Natural killer cell (primary cell): ENCODE measurements at regions not wholly inside any gene's neighbourhood (a gene's known extent, or its start where the extent isn't known, plus 50 kb on each side); places are given as distances from the start of the nearest gene placed in this dataset.

Source experiments
- ATAC-seq, 3 donors: fragments of 150-1000 bp in 2 of 3; fragments of 200-7000 bp in 1 of 3; cut with Tn5 transposase; 1 replicate in 1 of 3; 2 replicates in 2 of 3; pipeline ENCODE4 v1.10.0; 2021; ENCODE audit warnings: mild to moderate bottlenecking in 2 of 3, moderate library complexity in 2 of 3
- DNase-seq, 2 donors: peaks; one replicate each; pipeline versions ENCODE4 v3.0.0 to v3.0.0-alpha.2; 2013 to 2021; ENCODE audit warnings: mixed read lengths in 1 of 2
- H3K27ac ChIP-seq: one replicate; pipeline ENCODE4 v1.5.1; 2013; ENCODE audit warnings: mild to moderate bottlenecking, low read length
- H3K27me3 ChIP-seq: one replicate; pipeline ENCODE4 v1.6.1; 2013; ENCODE audit warnings: low read length; ENCODE audit not compliant: control insufficient read depth, insufficient read depth
- H3K36me3 ChIP-seq: one replicate; pipeline ENCODE4 v1.6.1; 2013; ENCODE audit warnings: low read length; ENCODE audit not compliant: control insufficient read depth, insufficient read depth
- H3K4me1 ChIP-seq: one replicate; pipeline ENCODE4 v1.6.1; 2013; ENCODE audit warnings: low read length; ENCODE audit not compliant: control insufficient read depth, insufficient read depth
- H3K4me3 ChIP-seq: one replicate; pipeline ENCODE4 v1.5.1; 2013; ENCODE audit warnings: low read length
- H3K9me3 ChIP-seq: one replicate; pipeline ENCODE4 v1.6.1; 2013; ENCODE audit warnings: low read length; ENCODE audit not compliant: control insufficient read depth, insufficient read depth
- H3K27ac Mint-ChIP-seq, 2 donors: one replicate each; pipeline ENCODE4 v1.8.0; 2022; ENCODE audit warnings: mild to moderate bottlenecking in 2 of 2, mixed read lengths in 2 of 2, moderate library complexity in 1 of 2
- H3K27me3 Mint-ChIP-seq, 2 donors: one replicate each; pipeline ENCODE4 v1.8.0; 2022; ENCODE audit warnings: low read depth in 2 of 2, mixed read lengths in 2 of 2
- H3K36me3 Mint-ChIP-seq: one replicate; pipeline ENCODE4 v1.8.0; 2022; ENCODE audit warnings: mixed read lengths
- H3K4me1 Mint-ChIP-seq, 2 donors: one replicate each; pipeline ENCODE4 v1.8.0; 2022; ENCODE audit warnings: mixed read lengths in 2 of 2
- H3K4me3 Mint-ChIP-seq: one replicate; pipeline ENCODE4 v1.8.0; 2022; ENCODE audit warnings: mild to moderate bottlenecking, moderate library complexity, mixed read lengths
- H3K9me3 Mint-ChIP-seq, 2 donors: one replicate each; pipeline ENCODE4 v1.8.0; 2022; ENCODE audit warnings: mixed read lengths in 2 of 2
- WGBS: methylation state at CpG from one replicate; pipeline ENCODE4 v1.1.7; 2013; ENCODE audit warnings: missing lambda C conversion rate; ENCODE audit not compliant: insufficient coverage; 5-methylcytosine and 5-hydroxymethylcytosine counted together
- intact Hi-C: fragments of 100-400 bp; cut with micrococcal nuclease; formaldehyde crosslinking; loops from one replicate; pipeline ENCODE4 v1.14.2; 2022
- TF ChIP-seq, protein P1 (sequence below): fragments of 200-600 bp; IDR thresholded peaks from one replicate; pipeline ENCODE4 v1.8.0; 2022; ENCODE audit warnings: antibody characterized with exemption

DNA sequence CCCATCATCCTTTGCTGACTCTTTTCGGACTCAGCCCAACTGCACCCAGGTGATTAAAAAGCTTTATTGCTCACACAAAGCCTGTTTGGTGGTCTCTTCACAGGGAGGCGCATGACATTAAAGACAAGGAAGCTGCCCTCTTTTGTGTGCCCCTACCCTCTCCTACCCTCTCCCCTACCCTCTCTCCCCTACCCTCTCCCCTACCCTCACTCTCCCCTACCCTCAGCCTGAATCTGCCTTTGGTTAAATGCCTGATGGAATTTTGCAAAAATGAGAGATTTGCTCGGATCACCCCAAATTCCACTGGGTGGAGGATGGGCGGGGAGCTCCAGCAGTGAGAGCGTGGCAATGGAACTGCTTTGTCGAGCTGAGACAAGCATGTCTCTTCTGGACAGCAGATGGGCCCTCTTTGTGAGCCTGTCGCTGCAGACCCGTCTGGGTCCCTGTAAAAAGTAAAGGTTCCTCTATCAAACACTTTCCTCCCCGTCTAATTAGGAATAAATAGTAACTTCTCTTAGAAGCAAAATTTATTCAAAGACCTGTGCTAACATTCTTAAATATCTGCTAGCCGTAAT lies 76.4 kb upstream of the MLN start:
- Mint-ChIP-seq H3K9me3 (no peaks in the 10 kb centered on the region), H3K27me3 (peaks cover 58 to 84% of the 10 kb centered on the region in 2 donors), H3K4me1 (no peaks in the 10 kb centered on the region), H3K27ac (no peak overlapping the region), H3K4me3 (no peak overlapping the region), H3K36me3 (no peaks in the 10 kb centered on the region)
- WGBS = 91% methylated on average over 9 of the region's 10 CpGs
- Histone ChIP-seq H3K27me3 (peaks cover 5% of the 10 kb centered on the region), H3K9me3 (no peaks in the 10 kb centered on the region), H3K4me3 (no peak overlapping the region), H3K27ac (no peak overlapping the region), H3K4me1 (no peaks in the 10 kb centered on the region), H3K36me3 (no peaks in the 10 kb centered on the region)
- ATAC-seq = no peak
- intact Hi-C loops = no loop called here
- DNase-seq = no peak
- TF ChIP-seq, protein P1, sequence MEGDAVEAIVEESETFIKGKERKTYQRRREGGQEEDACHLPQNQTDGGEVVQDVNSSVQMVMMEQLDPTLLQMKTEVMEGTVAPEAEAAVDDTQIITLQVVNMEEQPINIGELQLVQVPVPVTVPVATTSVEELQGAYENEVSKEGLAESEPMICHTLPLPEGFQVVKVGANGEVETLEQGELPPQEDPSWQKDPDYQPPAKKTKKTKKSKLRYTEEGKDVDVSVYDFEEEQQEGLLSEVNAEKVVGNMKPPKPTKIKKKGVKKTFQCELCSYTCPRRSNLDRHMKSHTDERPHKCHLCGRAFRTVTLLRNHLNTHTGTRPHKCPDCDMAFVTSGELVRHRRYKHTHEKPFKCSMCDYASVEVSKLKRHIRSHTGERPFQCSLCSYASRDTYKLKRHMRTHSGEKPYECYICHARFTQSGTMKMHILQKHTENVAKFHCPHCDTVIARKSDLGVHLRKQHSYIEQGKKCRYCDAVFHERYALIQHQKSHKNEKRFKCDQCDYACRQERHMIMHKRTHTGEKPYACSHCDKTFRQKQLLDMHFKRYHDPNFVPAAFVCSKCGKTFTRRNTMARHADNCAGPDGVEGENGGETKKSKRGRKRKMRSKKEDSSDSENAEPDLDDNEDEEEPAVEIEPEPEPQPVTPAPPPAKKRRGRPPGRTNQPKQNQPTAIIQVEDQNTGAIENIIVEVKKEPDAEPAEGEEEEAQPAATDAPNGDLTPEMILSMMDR = no peak

DNA sequence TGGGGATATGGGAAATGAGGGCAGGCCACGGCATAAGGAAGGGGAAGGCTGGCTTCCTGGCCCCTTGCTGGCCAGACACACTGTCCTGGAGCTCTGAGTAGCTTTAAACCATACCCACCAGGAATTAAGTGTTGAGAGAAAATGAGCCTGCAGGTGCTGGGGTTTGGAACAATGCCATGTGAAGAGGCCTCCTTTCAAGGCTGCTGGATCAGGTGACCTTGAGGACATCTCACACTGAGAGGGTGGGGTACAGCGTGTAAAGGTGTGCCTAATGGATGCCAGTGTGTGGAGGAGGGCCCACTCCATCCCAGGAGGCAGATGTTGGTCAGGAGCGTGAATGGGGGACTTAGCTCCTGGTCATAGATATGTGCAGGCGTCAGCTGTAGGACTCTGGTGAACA lies 74.8 kb upstream of the MLN start:
- H3K27me3 ChIP-seq = peaks cover 5% of the 10 kb centered on the region
- DNase-seq = no peak
- 78% methylated on average over 4 of the region's 4 CpGs for WGBS
- ATAC-seq = no peak
- H3K4me3 ChIP-seq = no peak overlapping the region
- Mint-ChIP-seq H3K9me3 (no peaks in the 10 kb centered on the region), H3K4me3 (no peak overlapping the region), H3K27me3 (peaks cover 60 to 84% of the 10 kb centered on the region in 2 donors), H3K36me3 (no peaks in the 10 kb centered on the region), H3K4me1 (no peaks in the 10 kb centered on the region), H3K27ac (no peak overlapping the region)
- no peaks in the 10 kb centered on the region for H3K9me3 ChIP-seq
- H3K27ac ChIP-seq = no peak overlapping the region
- no peaks in the 10 kb centered on the region for H3K4me1 ChIP-seq
- no peaks in the 10 kb centered on the region for H3K36me3 ChIP-seq
- intact Hi-C loops = no loop called here
- TF ChIP-seq, protein P1 = no peak

DNA sequence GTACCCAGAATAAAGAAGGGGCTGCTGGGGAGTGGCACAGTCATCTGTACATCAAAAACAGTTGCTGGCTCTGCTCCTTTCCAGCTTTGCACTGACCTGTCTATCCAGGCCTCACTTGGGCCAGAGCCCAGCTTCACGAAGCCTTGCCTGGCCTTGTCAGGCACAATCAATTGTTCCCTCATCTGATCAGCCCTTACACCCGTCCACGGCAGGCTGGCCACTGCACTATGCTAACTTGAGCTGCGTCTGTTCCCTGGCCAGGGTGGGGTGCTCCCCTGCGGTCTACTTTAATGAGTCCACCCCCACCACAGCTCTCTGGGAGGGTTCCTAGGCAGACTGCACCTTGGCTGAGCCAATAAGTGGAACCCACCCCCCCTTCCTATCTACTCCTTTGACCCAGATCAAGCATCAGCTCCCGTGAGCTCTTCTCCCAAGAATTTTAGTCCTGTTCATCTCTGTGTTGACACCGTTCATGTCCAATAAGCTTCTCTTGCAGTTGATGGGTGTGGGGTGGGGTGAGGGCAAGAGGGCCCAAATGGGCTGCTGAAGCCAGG lies 74.3 kb upstream of the MLN start:
- Mint-ChIP-seq H3K4me1 (no peaks in the 10 kb centered on the region), H3K9me3 (no peaks in the 10 kb centered on the region), H3K27me3 (peaks cover 60 to 84% of the 10 kb centered on the region in 2 donors), H3K27ac (no peak overlapping the region), H3K4me3 (no peak overlapping the region), H3K36me3 (no peaks in the 10 kb centered on the region)
- ATAC-seq = no peak
- H3K27me3 ChIP-seq = peaks cover 5% of the 10 kb centered on the region
- WGBS = 93% methylated on average over 7 of the region's 7 CpGs
- TF ChIP-seq, protein P1 = no peak
- DNase-seq = no peak
- H3K4me3 ChIP-seq = no peak overlapping the region
- intact Hi-C loops = no loop called here
- no peaks in the 10 kb centered on the region for H3K36me3 ChIP-seq
- no peaks in the 10 kb centered on the region for H3K9me3 ChIP-seq
- no peak overlapping the region for H3K27ac ChIP-seq
- H3K4me1 ChIP-seq = no peaks in the 10 kb centered on the region

DNA sequence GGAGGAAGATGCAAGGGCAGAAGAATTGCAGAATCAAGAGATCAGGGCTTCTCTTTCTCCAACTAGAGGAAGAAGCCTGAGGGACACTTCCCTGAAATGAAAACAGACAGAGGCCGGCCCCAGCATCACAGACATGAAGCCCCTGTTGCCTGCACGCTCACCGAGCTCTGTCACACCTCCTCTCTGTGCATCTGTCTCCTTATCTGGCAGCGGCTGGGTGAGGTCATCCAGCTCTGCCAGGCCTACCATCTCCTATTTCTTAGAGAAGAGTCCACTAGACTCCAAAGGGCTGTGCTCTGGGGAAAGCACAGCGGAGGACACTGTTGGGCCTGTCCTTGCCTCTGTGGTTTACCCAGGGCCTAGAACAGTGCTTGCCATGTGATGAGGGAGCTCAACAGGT lies 71.9 kb upstream of the MLN start:
- no peak overlapping the region for H3K27ac Mint-ChIP-seq
- Histone ChIP-seq H3K9me3 (no peaks in the 10 kb centered on the region), H3K27me3 (peaks cover 5% of the 10 kb centered on the region), H3K27ac (no peak overlapping the region), H3K4me1 (no peaks in the 10 kb centered on the region), H3K36me3 (no peaks in the 10 kb centered on the region), H3K4me3 (no peak overlapping the region)
- H3K36me3 Mint-ChIP-seq = no peaks in the 10 kb centered on the region
- DNase-seq (no peak), ATAC-seq (no peak)
- H3K4me1 Mint-ChIP-seq = no peaks in the 10 kb centered on the region
- intact Hi-C loops = no loop called here
- TF ChIP-seq, protein P1 = no peak
- peaks cover 62 to 85% of the 10 kb centered on the region in 2 donors for H3K27me3 Mint-ChIP-seq
- H3K9me3 Mint-ChIP-seq = no peaks in the 10 kb centered on the region
- no peak overlapping the region for H3K4me3 Mint-ChIP-seq
- 96% methylated on average over 5 of the region's 5 CpGs for WGBS
